ENCODE measurements at regions not wholly inside any gene's neighbourhood (a gene's known extent, or its start where the extent isn't known, plus 50 kb on each side); places are given as distances from the start of the nearest gene placed in this dataset.

DNA sequence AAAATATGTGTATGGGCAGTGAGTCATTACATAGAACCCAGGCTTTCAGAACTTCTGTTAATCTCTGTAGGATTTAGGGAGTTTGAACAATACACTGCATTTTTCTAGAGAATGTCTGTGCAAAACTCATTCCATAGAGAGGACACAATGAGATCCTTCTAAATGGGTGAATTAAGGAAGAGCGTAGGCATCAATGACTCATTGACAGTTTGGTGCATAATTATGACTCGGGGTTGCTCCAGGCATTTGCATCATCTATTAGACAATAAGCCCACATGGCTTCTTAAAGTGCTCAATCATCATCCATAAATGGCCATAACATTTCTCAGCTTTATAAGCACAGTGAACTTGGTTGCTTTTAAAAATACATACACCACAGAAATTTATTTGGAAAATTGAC, 625.5 kb downstream of the CDH26 start:
- H3K4me3 ChIP-seq (ENCODE audit: low read depth in 1 of 2, low read length in 1 of 2) = no peak overlapping the region
- H3K9me3 ChIP-seq = no peaks in the 10 kb centered on the region
- H3K4me1 ChIP-seq (ENCODE audit: control insufficient read depth in 1 of 2, insufficient read depth in 1 of 2, low read depth in 1 of 2, low read length in 1 of 2) = no peaks in the 10 kb centered on the region
- no peaks in the 10 kb centered on the region for H3K36me3 ChIP-seq
- peaks cover 16% of the 10 kb centered on the region for H3K27me3 ChIP-seq
- H3K27ac ChIP-seq = no peak overlapping the region
- TF ChIP-seq, protein P1, sequence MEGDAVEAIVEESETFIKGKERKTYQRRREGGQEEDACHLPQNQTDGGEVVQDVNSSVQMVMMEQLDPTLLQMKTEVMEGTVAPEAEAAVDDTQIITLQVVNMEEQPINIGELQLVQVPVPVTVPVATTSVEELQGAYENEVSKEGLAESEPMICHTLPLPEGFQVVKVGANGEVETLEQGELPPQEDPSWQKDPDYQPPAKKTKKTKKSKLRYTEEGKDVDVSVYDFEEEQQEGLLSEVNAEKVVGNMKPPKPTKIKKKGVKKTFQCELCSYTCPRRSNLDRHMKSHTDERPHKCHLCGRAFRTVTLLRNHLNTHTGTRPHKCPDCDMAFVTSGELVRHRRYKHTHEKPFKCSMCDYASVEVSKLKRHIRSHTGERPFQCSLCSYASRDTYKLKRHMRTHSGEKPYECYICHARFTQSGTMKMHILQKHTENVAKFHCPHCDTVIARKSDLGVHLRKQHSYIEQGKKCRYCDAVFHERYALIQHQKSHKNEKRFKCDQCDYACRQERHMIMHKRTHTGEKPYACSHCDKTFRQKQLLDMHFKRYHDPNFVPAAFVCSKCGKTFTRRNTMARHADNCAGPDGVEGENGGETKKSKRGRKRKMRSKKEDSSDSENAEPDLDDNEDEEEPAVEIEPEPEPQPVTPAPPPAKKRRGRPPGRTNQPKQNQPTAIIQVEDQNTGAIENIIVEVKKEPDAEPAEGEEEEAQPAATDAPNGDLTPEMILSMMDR (IDR thresholded peaks at IDR 0.05) = no peak

DNA sequence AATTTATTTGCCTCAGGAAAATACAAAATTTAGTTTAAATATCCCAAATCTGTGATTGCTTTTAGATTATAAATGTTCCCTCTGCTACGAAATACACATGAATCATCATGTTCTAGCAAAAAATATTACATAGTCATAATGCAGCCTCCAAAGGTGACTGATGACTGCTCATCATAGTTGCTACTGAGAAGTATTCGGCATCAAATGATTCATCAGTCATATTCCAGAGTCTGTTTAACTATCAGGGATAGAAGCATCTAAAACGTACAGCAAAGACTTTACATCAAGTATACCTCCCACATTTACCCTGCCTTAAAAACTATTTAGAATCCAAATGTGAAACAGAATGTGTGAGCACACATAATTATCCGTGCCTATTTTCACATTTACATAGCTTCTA, 626.0 kb downstream of the CDH26 start:
- Histone ChIP-seq H3K27ac (no peak overlapping the region), H3K9me3 (no peaks in the 10 kb centered on the region), H3K4me3 (ENCODE audit: low read depth in 1 of 2, low read length in 1 of 2) (no peak overlapping the region), H3K36me3 (no peaks in the 10 kb centered on the region), H3K4me1 (ENCODE audit: control insufficient read depth in 1 of 2, insufficient read depth in 1 of 2, low read depth in 1 of 2, low read length in 1 of 2) (no peaks in the 10 kb centered on the region), H3K27me3 (peaks cover 16% of the 10 kb centered on the region)
- TF ChIP-seq, protein P1 (IDR thresholded peaks at IDR 0.05) = no peak

DNA sequence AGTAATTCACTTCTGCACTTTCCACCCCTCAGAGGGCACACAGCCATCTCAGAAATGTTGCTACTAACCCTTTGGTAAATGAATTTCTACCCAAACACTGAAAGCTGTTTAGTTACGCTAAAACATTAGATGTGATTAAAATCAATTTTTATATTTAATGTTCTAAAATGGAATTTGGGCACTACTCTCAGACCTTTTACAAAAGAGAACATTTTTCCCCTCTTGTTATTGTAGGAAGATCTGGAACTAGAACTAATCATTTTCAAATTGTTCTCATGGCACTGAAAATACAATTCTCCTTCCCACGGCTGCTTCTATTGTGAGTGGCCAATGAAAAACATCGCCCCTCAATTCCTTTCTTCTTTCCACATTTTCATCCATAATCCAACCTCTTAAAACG, 627.4 kb downstream of the CDH26 start:
- H3K27me3 ChIP-seq = peaks cover 16% of the 10 kb centered on the region
- H3K4me1 ChIP-seq (ENCODE audit: control insufficient read depth in 1 of 2, insufficient read depth in 1 of 2, low read depth in 1 of 2, low read length in 1 of 2) = no peaks in the 10 kb centered on the region
- H3K9me3 ChIP-seq = no peaks in the 10 kb centered on the region
- TF ChIP-seq, protein P1 (IDR thresholded peaks at IDR 0.05) = no peak
- no peak overlapping the region for H3K27ac ChIP-seq
- H3K4me3 ChIP-seq (ENCODE audit: low read depth in 1 of 2, low read length in 1 of 2) = no peak overlapping the region
- H3K36me3 ChIP-seq = no peaks in the 10 kb centered on the region

DNA sequence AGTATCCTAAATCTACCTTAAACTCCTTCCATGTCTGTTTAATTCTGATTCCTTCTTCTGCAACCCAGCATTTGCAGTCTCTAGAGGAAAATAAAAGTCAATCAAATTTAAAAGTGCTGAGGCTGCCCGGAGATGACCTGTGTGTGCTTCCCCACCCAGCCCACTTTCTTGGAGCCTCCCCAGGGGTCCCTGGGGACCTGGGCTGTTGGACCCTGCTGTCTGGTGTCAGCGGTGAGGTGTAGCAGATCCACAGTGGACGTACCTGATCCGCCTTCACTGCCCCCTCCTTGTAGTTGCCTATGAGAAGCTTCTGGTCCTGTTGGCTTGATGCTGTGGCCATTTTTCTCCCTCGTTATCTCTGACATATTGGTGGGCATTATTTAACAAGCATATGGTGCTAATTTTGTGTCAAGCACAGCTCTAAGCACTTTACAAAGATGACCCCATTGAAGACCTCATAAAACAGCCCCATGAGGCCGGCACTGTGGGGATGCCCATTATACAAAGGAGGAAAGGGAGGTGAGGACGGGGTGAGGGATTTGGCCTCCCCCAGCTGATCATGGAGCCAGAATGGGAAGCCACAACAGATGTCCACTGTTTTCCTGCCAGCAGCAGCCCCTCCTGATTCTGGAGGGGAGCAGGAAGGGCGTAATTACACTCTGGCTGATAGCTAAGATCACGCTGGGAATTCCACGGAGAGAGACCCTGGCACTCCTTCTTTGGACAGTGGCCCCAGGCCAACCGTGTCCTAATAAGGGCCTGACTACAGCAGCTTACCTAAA, 628.2 kb downstream of the CDH26 start:
- H3K36me3 ChIP-seq = no peaks in the 10 kb centered on the region
- peaks cover 16% of the 10 kb centered on the region for H3K27me3 ChIP-seq
- H3K4me3 ChIP-seq (ENCODE audit: low read depth in 1 of 2, low read length in 1 of 2) = no peak overlapping the region
- no peaks in the 10 kb centered on the region for H3K9me3 ChIP-seq
- TF ChIP-seq, protein P1 (IDR thresholded peaks at IDR 0.05) = no peak
- H3K27ac ChIP-seq = no peak overlapping the region
- no peaks in the 10 kb centered on the region for H3K4me1 ChIP-seq (ENCODE audit: control insufficient read depth in 1 of 2, insufficient read depth in 1 of 2, low read depth in 1 of 2, low read length in 1 of 2)

DNA sequence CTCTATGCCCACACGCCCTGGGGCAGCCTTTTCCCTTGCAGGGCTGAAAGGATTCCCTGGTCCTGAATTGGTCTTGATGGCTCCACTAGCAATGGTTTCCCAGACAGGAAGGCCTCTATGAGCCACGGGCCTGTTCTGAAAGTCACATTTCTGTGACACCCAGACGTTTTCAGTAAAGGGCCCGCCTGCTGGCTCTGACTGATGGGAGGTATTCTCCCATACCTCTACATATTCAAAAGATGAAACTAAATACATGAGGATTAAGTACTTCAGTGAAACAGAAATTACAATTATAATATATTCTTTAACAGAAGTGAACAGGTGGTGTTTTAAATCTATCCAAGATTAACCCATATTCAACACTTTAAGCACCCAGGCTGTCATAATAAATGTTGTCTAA, 629.8 kb downstream of the CDH26 start:
- Histone ChIP-seq H3K4me3 (ENCODE audit: low read depth in 1 of 2, low read length in 1 of 2) (no peak overlapping the region), H3K36me3 (no peaks in the 10 kb centered on the region), H3K27ac (no peak overlapping the region), H3K4me1 (ENCODE audit: control insufficient read depth in 1 of 2, insufficient read depth in 1 of 2, low read depth in 1 of 2, low read length in 1 of 2) (no peaks in the 10 kb centered on the region), H3K27me3 (peaks cover 15% of the 10 kb centered on the region), H3K9me3 (no peaks in the 10 kb centered on the region)
- TF ChIP-seq, protein P1 (IDR thresholded peaks at IDR 0.05) = no peak
